PC-3 (cell line): ENCODE measurements at regions not wholly inside any gene's neighbourhood (a gene's known extent, or its start where the extent isn't known, plus 50 kb on each side); places are given as distances from the start of the nearest gene placed in this dataset.
"Not testable (repeated sequence)": the region's sequence is repeated elsewhere in the genome, so short reads cannot be mapped to it uniquely, and the experiment has no call there.

Source experiments
- ATAC-seq: fragments of 200-7000 bp; cut with Tn5 transposase; 2 replicates; pipeline ENCODE4 v1.9.1; 2020; ENCODE audit warnings: mild to moderate bottlenecking, moderate library complexity
- BruUV-seq: library from RNA; stranded (reverse); fragments of 400-500 nt; replicated peaks from 2 replicates; lab custom pipeline; 2021; lab: Mats Ljungman, UMichigan
- CTCF ChIA-PET: fragments of 300-600 bp; sonication (Branson Sonifier 250); formaldehyde crosslinking; loops from one replicate; lab custom pipeline; 2022; ENCODE audit warnings: antibody characterized with exemption; lab: Charles Lee
- POLR2A ChIA-PET: fragments of 300-600 bp; sonication (Branson Sonifier 250); formaldehyde crosslinking; loops from one replicate; lab custom pipeline; 2022; ENCODE audit warnings: antibody characterized with exemption; ENCODE audit not compliant: unreplicated experiment; lab: Charles Lee
- DNase-seq: peaks from one replicate; pipeline ENCODE4 v3.0.0-alpha.2; 2015
- H2AFZ ChIP-seq: fragments of 300-600 bp; sonication (generic); 2 replicates; pipeline ENCODE4 v1.6.0; 2016; ENCODE audit warnings: antibody characterized with exemption, low read length
- H3F3A ChIP-seq: fragments of 300-600 bp; sonication (generic); one replicate; pipeline ENCODE4 v1.6.0; 2017; ENCODE audit warnings: antibody characterized with exemption, low read length, control low read depth, mild to moderate bottlenecking; ENCODE audit not compliant: unreplicated experiment
- H3K27ac ChIP-seq: fragments of 300-600 bp; sonication (generic); 2 replicates; pipeline ENCODE4 v1.5.1; 2016; ENCODE audit warnings: mild to moderate bottlenecking, low read length
- H3K27me3 ChIP-seq: fragments of 300-600 bp; sonication (generic); 2 replicates; pipeline ENCODE4 v1.6.1; 2016; ENCODE audit warnings: low read length, mixed read lengths
- H3K36me3 ChIP-seq: fragments of 300-600 bp; sonication (generic); 2 replicates; pipeline ENCODE4 v1.6.1; 2016; ENCODE audit warnings: low read depth, mixed run types, low read length, mixed read lengths
- H3K4me1 ChIP-seq: fragments of 300-600 bp; sonication (generic); 2 replicates; pipeline ENCODE4 v1.5.1; 2016; ENCODE audit warnings: low read length; ENCODE audit not compliant: insufficient read depth
- H3K4me2 ChIP-seq: fragments of 300-600 bp; sonication (generic); 2 replicates; pipeline ENCODE4 v1.6.0; 2016; ENCODE audit warnings: low read length
- H3K4me3 ChIP-seq: fragments of 300-600 bp; sonication (generic); 2 replicates; pipeline ENCODE4 v1.5.1; 2016; ENCODE audit warnings: mild to moderate bottlenecking, low read length, mixed read lengths
- H3K79me2 ChIP-seq: fragments of 300-600 bp; sonication (generic); 2 replicates; pipeline ENCODE4 v1.6.1; 2017; ENCODE audit warnings: low read length, mixed read lengths
- H3K9ac ChIP-seq: fragments of 300-600 bp; sonication (generic); 2 replicates; pipeline ENCODE4 v1.6.0; 2016; ENCODE audit warnings: mild to moderate bottlenecking, low read length
- H3K9me2 ChIP-seq: fragments of 300-600 bp; sonication (generic); replicated peaks from 2 replicates; pipeline ENCODE4 v1.6.1; 2016; ENCODE audit warnings: mixed run types, low read length, mixed read lengths
- H3K9me3 ChIP-seq: fragments of 300-600 bp; sonication (generic); 2 replicates; pipeline ENCODE4 v1.6.1; 2016; ENCODE audit warnings: low read length, mixed read lengths
- H4K20me1 ChIP-seq: fragments of 300-600 bp; sonication (generic); 2 replicates; pipeline ENCODE4 v1.6.1; 2016; ENCODE audit warnings: low read length, mixed read lengths
- CTCF ChIP-seq: fragments of 300-600 bp; sonication (generic); conservative IDR thresholded peaks from 2 replicates; pipeline ENCODE4 v1.5.1; 2017; ENCODE audit warnings: antibody characterized with exemption, low read depth, mild to moderate bottlenecking, low read length
- EZH2 ChIP-seq: fragments of 300-600 bp; sonication (generic); IDR thresholded peaks from one replicate; pipeline ENCODE4 v1.6.1; 2017; ENCODE audit warnings: antibody characterized with exemption, mild to moderate bottlenecking, low read length; ENCODE audit not compliant: unreplicated experiment
- EZH2phosphoT487 ChIP-seq: fragments of 300-600 bp; sonication (generic); IDR thresholded peaks from 2 replicates; pipeline ENCODE4 v1.6.1; 2018; ENCODE audit warnings: mild to moderate bottlenecking, antibody characterized with exemption, low read length, borderline replicate concordance
- intact Hi-C: fragments of 100-400 bp; cut with micrococcal nuclease; formaldehyde crosslinking; loops from 2 replicates; pipeline ENCODE4 v1.9.0; 2023

GRCh38 chr14:92248696-92249095 lies 74.3 kb upstream of the SLC24A4 start:
- no peak overlapping the region for H3K4me3 ChIP-seq
- H3K4me2 ChIP-seq = no peak overlapping the region
- peaks cover 8% of the 10 kb centered on the region; the same call in 1 of the 2 replicates for H3K9me3 ChIP-seq
- no peaks in the 10 kb centered on the region for H3F3A ChIP-seq
- intact Hi-C loops = no loop called here
- peaks cover 37% of the 10 kb centered on the region for H3K27me3 ChIP-seq
- no peaks in the 10 kb centered on the region for H3K9me2 ChIP-seq
- H3K79me2 ChIP-seq = no peaks in the 10 kb centered on the region
- H3K27ac ChIP-seq = no peak overlapping the region
- ChIA-PET CTCF (no interaction called here), POLR2A (no interaction called here)
- H3K36me3 ChIP-seq = no peaks in the 10 kb centered on the region
- DNase-seq (no peak), ATAC-seq (no peak)
- H2AFZ ChIP-seq = no peak overlapping the region
- H3K9ac ChIP-seq = no peak overlapping the region
- no peaks in the 10 kb centered on the region for H3K4me1 ChIP-seq
- no TSS peak for BruUV-seq
- TF ChIP-seq EZH2 = no peak
- no peak for TF ChIP-seq CTCF
- no peak for TF ChIP-seq EZH2phosphoT487
- no peaks in the 10 kb centered on the region for H4K20me1 ChIP-seq

GRCh38 chr14:92250366-92250765 lies 72.6 kb upstream of the SLC24A4 start:
- POLR2A ChIA-PET, H3K27ac ChIP-seq, H3K9me2 ChIP-seq, CTCF ChIA-PET, intact Hi-C loops, H3F3A ChIP-seq, H3K9me3 ChIP-seq, H3K36me3 ChIP-seq, H3K9ac ChIP-seq, H4K20me1 ChIP-seq, H3K4me3 ChIP-seq, H2AFZ ChIP-seq, H3K4me1 ChIP-seq, ATAC-seq, DNase-seq, H3K79me2 ChIP-seq, H3K4me2 ChIP-seq, BruUV-seq: not testable (repeated sequence)
- peaks cover 46% of the 10 kb centered on the region for H3K27me3 ChIP-seq

GRCh38 chr14:92252323-92252722 lies 70.6 kb upstream of the SLC24A4 start:
- H2AFZ ChIP-seq = no peak overlapping the region
- no peak overlapping the region for H3K27ac ChIP-seq
- H3K9me3 ChIP-seq = no peaks in the 10 kb centered on the region
- intact Hi-C loops = no loop called here
- TF ChIP-seq CTCF = no peak
- TF ChIP-seq EZH2 = no peak
- TF ChIP-seq EZH2phosphoT487 = no peak
- DNase-seq (no peak), ATAC-seq (no peak)
- peaks cover 57% of the 10 kb centered on the region for H3K27me3 ChIP-seq
- H3K4me2 ChIP-seq = no peak overlapping the region
- POLR2A ChIA-PET = no interaction called here
- H3K9me2 ChIP-seq = no peaks in the 10 kb centered on the region
- H3K79me2 ChIP-seq = no peaks in the 10 kb centered on the region
- H3K4me1 ChIP-seq = no peaks in the 10 kb centered on the region
- H3K36me3 ChIP-seq = no peaks in the 10 kb centered on the region
- H3K4me3 ChIP-seq = no peak overlapping the region
- BruUV-seq = no TSS peak
- no peak overlapping the region for H3K9ac ChIP-seq
- H4K20me1 ChIP-seq = no peaks in the 10 kb centered on the region
- H3F3A ChIP-seq = no peaks in the 10 kb centered on the region
- CTCF ChIA-PET = no interaction called here
